Right ventricle myocardium superior (tissue), 1 donor: ENCODE measurements at regions not wholly inside any gene's neighbourhood (a gene's known extent, or its start where the extent isn't known, plus 50 kb on each side); places are given as distances from the start of the nearest gene placed in this dataset.
A peak's percentile ranks its signal among the peaks of the same experiment; 100 is the strongest.

ENCODE experiments used
- ATAC-seq: fragments of 200-7000 bp; cut with Tn5 transposase; one replicate; pipeline ENCODE4 v1.9.1; 2020; ENCODE audit warnings: mild to moderate bottlenecking; ENCODE audit not compliant: poor library complexity
- DNase-seq: peaks from one replicate; pipeline ENCODE4 v3.0.0-alpha.2; 2020
- intact Hi-C: fragments of 100-400 bp; cut with DNase I; formaldehyde crosslinking; loops from one replicate; pipeline ENCODE4 v1.11.2; 2022
- donor health status: DM: no; HTN: yes; CAD: no; lungs with severe emphysema.

DNA sequence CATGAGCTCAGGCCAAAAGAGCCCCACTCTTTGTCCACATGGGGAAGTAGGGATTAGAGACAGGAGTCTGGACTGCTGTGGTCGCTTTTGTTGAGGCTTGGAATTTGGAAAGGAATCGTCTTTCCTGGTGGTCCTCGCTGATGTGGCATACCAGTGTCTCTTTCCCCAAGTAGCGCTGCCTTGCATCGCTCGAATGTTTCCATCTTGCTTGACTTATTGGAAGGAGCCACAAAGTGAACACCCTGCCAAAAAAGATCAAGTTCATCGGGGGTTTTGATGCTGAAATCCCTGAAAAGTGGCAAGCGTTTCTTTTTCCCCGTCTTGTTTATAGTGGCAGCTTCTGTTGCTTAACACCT is 161.3 kb downstream of the MACROH2A1 start:
- DNase-seq = no peak
- intact Hi-C loops = no loop called here
- ATAC-seq = no peak

DNA sequence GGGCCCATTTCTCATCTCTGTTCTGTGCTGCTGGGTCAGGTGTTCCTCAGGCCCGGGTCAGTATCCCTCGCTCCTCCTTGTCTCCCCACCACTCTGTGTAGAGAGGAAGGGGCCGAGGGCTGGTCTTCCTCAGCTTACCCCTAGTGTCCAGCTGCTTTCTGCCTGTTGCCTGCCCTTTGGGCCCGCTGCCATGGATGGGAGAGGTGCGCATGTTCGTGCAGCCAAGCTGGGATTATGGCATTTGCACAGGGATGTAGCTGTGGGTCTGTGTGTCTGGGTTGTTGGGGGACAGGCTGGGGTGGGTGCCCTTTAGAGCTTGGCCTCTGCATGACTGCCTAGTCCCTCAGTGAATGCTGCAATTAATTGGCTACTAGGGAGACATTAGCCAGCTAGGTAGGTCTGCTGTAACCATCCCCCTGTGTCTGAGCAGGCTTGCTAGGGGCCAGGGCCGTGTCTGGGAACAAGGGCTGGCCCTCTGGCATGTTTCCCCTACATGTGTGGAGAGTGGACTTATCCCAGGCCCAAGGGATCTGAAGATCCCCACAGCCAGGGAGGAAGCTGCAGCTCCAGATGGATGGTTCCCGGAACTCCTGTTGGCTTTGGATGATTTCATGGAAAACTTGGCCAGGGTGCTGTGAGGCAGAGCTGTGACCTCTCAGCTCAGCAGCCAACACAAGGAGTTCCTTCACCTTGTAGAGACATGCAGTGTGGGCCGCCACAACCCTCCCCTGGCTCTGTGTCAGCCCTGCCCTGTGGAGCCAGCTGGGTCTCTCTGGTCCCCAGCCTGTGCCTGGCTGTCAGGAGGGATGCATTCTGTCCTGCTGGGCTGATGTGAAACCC is 161.9 kb downstream of the MACROH2A1 start:
- intact Hi-C loops = no loop called here
- no peak for DNase-seq
- peak; percentile 38 for ATAC-seq

DNA sequence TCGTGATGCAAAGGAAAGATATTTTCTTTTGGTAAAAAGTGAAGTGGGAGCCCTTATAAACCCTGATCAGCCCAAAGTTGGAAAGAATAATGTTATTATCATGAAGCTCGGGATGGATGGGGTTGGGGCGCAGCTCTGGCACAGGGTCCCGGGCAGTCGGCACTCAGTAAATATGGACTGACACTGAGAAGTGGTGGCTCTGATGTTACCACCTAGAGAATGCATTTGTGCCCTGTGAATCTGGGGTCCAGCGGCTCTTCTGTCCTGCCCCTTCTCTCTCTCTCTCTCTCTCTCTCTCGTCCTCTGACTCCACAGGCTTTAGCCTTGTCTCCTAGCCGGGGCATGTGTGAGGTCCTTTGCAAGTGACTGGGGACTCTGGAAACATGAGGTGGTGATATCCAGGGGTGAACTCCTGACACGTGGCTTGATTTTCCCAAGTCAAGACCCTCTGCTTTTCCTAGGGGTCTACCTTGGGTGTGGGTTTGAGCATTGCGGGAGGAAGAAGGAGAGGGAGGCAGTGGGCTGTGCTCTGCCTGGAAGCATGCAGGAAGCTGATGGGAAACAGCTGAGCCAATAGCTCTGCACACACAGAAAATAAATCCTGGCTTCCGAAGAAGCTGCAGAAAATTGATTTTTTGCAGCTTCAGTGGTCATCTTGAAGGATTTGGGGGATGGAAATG is 162.7 kb downstream of the MACROH2A1 start:
- intact Hi-C loops = no loop called here
- DNase-seq (no peak), ATAC-seq (no peak)

DNA sequence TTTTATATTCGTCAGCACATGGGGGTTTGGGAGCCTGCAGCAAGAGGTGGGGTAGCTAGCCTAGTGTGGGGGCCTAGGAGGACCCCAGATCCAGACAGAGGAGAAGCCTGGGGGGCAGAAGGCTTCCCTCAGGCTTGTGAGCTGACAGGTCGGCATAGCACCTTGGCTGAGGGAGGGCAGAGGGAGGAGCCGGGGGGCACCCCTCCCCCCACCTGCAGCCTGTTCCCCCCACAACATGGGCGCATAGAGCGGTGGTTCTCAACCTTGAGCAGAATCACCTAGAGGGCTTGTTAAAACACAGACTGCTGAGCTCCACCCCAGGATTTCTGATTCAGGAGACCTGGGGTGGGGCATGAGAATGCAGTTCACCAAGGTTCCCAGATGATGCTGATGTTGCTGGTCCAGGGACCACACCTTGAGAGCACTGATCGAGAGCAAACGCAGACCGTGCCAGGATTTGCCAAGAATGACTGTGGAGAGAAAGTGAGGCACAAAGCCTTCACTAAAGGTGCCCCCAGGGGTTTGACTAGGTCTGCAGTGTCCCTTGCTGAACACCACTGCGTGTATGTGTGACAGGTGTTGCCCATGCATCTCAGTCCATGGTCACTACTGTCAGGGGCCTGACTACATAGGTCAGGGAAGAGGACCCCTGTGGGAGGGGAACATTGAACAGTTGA is 163.3 kb downstream of the MACROH2A1 start:
- intact Hi-C loops = no loop called here
- DNase-seq (no peak), ATAC-seq (no peak)

DNA sequence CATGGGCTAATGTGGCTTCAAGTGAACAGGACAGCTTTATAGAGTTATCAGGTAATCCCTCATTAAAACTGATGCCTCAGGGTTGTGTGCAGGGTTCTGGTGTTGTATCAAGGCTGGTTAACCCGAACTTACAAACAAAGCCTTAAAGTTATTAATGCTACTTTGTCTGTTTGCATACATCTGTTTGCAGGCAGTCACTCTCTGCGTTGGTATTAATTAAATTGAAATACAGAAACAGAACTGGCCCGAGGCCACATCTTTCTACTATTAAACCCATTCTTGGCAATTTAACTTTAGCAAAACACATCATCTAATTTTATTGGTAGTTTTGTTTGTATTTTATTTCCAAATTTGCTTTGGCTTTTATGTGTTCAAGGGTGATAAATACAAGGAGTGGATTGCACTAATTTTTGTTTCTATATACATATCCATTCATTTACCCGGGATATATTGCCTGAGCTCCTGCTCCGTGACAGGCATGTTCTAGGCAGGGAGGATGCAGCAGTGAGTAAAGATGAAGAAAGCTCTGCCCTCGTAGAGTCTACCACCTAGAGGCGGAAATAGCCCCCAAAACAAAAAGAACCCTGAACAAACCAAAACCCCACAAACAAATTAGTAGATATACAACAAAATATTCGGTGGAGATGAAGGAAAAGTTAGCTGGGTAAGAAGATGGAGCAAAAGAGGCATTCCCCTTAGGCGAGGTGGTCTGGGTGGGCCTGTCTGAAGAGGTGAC is 164.2 kb downstream of the MACROH2A1 start:
- ATAC-seq (no peak), DNase-seq (no peak)
- intact Hi-C loops = no loop called here

- intact Hi-C loops = no loop called here
- ATAC-seq (no peak), DNase-seq (no peak)
Observed at GRCh38 chr5:135234242-135234641, 164.8 kb downstream of the MACROH2A1 start.

GRCh38 chr5:135233477-135233876 is 165.6 kb downstream of the MACROH2A1 start:
- ATAC-seq (no peak), DNase-seq (no peak)
- intact Hi-C loops = no loop called here

DNA sequence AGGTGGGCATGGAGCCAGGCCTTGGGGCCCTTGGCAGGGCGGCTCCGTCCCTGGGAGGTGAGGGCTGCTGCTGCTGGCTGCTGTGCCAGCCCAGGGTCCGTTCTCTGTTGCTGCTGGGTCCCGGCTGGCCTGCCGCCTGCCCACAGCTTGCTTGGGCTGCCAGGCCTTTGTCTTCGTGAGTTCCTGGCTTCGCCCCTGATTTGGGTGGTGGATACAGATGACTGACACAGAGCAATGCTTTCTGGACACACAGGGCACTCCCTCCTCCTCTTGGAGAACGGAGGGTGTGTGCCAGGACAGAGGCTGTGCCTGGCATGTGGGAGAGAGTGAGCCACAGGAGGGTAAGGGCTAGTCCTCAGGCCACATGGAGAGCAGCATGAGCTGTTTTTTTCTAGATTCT is 166.1 kb downstream of the MACROH2A1 start:
- ATAC-seq (peak; percentile 70), DNase-seq (no peak)
- intact Hi-C loops = no loop called here

- intact Hi-C loops = no loop called here
- DNase-seq (no peak), ATAC-seq (no peak)
Observed at GRCh38 chr5:135231289-135231688, 167.7 kb downstream of the MACROH2A1 start.

- intact Hi-C loops = no loop called here
- DNase-seq = peak; percentile 81
Observed at GRCh38 chr5:135230251-135230925, 168.6 kb downstream of the MACROH2A1 start.

DNA sequence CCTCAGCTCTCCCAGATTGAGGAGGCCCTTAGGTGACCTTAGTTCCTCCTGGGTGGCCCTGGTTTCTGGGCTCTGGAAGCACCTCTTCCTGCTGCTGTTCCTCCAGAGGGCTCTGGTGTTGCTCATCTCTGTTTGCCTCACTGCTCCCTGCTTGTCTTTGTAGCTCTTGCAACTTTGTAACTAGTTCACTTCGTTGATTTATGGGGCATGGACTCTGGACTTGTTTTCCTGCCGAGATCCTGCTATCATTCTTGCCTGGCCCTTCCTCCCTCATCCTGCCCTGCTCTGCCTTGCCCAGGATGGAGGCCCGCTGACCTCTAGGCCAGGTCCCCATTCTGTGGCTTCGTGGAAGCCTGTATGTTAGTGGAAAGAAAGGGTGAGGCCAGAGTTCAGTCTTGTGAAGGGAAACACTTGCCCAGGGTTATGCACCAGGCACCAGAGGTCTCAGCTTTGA is 169.3 kb downstream of the MACROH2A1 start:
- ATAC-seq = no peak
- intact Hi-C loops = no loop called here
- no peak for DNase-seq

More at GRCh38 chr5:135230251-135230925, 168.6 kb downstream of the MACROH2A1 start:
- peak; percentile 82 for ATAC-seq

GRCh38 chr5:135229122-135229521 is 169.9 kb downstream of the MACROH2A1 start:
- intact Hi-C loops = no loop called here
- ATAC-seq = no peak
- no peak for DNase-seq

DNA sequence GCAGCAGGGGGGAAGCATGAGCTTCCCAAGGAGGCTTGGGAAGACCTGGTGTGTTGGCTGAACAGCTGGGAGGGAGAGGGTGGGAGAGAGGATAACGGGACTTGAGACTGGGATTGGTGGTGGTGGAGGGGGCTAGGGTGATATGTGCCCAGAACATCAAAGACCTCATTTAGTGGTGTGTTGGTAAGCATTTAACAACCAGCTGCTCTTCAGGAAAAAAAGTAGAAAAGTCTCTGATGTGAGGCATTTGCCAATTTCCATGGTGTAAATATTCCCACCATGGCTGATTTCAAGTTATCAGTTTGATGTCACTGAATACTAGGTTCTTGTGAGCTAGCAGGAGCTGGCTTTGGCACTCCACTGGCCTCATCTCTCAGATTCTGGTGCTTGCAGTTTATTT is 170.8 kb downstream of the MACROH2A1 start:
- ATAC-seq (no peak), DNase-seq (no peak)
- intact Hi-C loops = no loop called here

DNA sequence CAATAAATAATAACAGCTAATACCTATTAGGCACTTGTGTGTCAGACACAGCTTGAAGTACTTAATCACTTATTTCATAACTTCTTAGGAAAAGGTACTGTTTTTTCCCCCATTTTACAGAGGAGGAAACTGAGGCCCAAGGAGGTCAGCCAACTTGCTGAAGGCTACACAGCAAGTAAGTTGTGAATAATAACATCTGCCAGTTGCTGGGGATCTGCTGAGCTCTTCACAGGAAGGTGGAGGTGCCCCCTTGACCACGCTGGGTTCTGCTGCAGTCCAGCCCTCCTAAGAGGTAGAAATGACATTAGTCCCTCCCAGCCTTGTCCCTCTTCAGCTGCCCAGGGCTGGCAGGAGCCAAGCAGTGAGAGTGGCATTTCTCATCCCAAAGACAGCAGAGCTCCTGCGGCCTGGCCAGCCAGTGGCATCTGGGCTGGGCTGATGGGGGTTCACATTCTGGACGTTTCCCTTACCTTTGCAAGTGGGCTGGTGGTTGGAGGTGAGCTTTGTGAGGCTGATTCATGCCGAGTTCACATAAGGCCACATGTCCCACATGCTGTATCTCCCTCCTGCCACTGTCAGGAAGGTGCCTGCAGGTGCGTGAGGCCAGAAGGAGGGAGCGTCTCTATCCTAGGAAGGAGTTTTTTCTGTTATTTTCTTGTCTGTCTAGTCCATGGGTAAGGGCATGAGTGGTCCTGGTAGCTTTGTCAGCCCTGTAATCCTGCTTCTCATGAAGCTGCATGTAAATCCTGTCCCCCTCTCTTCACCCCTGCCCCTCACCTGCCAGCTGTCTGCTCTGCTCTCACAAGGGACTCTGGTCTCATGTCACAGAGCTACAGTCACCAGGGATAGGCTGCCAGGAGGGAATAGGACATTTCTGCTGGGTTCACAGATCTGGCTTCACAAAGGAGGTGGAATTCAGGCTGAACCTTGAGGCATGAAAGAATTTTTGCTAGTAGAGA is 171.7 kb downstream of the MACROH2A1 start:
- no peak for ATAC-seq
- intact Hi-C loops = no loop called here

GRCh38 chr5:135225856-135226560 is 173.0 kb downstream of the MACROH2A1 start:
- no peak for ATAC-seq
- DNase-seq = peak; percentile 63
- intact Hi-C loops = no loop called here

More for the DNA sequence above, 171.7 kb downstream of the MACROH2A1 start:
- DNase-seq = no peak

DNA sequence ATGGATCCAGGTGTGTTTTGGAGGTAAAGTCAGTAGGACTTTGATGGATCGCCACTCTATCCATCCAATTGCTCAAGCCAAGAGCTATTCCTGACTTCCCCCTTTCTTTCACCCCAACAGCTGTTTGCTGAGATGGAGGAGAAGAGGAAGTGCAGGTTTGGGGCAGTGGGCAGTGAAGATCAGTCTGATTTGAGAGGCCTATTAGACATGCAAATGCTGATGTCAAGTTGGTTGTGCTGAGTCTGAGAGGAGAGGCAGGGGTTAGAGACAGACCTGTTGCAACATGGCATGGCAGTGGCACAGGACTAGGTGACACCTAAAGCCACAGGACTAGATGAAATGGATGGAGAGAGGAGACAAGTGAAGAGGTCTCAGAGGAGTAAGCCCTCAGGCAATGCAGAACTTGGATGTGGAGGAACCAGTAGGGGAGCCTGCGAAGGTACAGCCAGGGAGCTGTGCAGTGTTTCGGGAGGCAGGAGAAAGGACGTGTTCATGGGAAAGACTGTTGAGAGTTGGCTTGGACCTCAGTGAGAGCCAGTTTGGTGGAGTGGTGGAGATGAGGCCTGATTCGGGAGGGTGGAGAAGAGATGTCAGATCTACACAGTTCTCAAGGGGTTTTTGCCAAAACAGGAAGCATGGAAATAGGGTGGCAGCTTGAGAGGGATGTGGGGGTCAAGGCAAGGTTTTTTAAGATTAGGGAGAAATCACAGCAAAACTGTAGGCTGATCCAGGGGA is 175.0 kb downstream of the MACROH2A1 start:
- ATAC-seq = no peak
- DNase-seq = no peak

More for the DNA sequence above, 175.0 kb downstream of the MACROH2A1 start:
- intact Hi-C loops = no loop called here
